ENCODE measurements at regions not wholly inside any gene's neighbourhood (a gene's known extent, or its start where the extent isn't known, plus 50 kb on each side); places are given as distances from the start of the nearest gene placed in this dataset.
"Not testable (repeated sequence)": the region's sequence is repeated elsewhere in the genome, so short reads cannot be mapped to it uniquely, and the experiment has no call there.

DNA sequence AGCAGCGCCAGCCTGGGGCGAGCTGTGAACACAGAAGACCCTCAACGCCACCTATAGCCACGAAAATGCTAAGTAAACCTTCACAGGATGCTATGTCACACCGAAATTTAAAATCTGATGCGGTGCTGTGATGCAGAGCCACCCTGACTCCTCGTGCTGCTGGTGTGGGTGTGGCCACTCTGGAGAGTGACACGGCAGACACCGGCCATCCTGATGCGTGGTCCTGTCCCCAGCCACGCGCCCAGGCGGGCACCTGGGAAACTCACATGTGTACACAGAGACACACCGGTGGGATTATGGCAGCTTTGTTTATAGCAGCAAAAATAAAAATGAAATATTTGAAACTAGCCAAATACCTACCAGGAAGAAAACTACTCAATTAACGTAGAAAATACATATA, 138.3 kb upstream of the SFSWAP start:
- Histone ChIP-seq H3K27ac (no peak overlapping the region), H3K4me1 (no peaks in the 10 kb centered on the region), H3K9ac (no peak overlapping the region), H3K9me3 (ENCODE audit: control insufficient read depth, low read length) (no peaks in the 10 kb centered on the region), H2AFZ (no peak overlapping the region), H3K79me2 (no peaks in the 10 kb centered on the region), H3K4me2 (ENCODE audit: low read length) (no peak overlapping the region), H3K36me3 (ENCODE audit: control insufficient read depth, insufficient read depth, low read length) (no peaks in the 10 kb centered on the region), H3K4me3 (ENCODE audit: low read depth, low read length) (no peak overlapping the region), H3K27me3 (ENCODE audit: control insufficient read depth, insufficient read depth, low read length) (no peaks in the 10 kb centered on the region)
- TF ChIP-seq, protein P1, sequence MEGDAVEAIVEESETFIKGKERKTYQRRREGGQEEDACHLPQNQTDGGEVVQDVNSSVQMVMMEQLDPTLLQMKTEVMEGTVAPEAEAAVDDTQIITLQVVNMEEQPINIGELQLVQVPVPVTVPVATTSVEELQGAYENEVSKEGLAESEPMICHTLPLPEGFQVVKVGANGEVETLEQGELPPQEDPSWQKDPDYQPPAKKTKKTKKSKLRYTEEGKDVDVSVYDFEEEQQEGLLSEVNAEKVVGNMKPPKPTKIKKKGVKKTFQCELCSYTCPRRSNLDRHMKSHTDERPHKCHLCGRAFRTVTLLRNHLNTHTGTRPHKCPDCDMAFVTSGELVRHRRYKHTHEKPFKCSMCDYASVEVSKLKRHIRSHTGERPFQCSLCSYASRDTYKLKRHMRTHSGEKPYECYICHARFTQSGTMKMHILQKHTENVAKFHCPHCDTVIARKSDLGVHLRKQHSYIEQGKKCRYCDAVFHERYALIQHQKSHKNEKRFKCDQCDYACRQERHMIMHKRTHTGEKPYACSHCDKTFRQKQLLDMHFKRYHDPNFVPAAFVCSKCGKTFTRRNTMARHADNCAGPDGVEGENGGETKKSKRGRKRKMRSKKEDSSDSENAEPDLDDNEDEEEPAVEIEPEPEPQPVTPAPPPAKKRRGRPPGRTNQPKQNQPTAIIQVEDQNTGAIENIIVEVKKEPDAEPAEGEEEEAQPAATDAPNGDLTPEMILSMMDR (IDR thresholded peaks at IDR 0.05): no peak

DNA sequence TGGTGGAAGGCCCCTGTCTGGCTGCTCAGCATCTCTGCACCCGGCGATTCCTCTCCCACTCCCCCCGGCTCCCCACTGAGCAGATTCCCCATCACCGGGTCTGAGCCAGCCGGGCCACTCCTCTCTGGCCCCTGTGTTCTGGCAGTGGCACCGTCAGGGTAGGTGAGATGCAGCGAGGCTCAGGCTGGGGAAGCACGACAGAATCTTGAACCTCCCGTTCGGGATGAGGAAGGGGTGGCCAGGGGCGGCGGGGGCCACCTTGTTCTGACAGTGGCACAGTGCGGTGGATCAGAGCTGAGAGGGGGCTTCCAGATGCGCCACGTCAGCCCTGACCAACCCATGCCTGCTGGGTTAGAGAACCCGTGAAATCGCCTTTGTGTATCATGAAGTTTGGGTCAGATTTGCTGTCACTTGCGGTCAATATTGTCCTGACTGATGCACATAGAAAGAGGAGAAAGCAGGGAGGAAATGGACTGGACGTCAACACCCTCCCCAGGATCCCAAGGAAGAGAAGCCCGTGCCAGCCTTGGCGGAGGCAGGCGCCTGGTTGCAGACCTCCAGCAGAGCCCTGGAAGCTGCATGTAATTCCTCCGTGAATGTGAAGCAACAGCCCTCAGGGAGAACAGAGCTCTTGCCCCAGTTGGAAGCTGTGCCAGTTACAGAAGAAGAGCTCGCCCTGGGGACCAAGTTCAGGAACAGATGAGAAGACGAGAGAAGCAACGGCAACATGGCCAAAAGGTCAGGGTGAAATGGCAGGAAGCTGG, 137.1 kb upstream of the SFSWAP start:
- Histone ChIP-seq H3K4me1 (no peaks in the 10 kb centered on the region), H3K36me3 (ENCODE audit: control insufficient read depth, insufficient read depth, low read length) (no peaks in the 10 kb centered on the region), H3K4me2 (ENCODE audit: low read length) (no peak overlapping the region), H3K9me3 (ENCODE audit: control insufficient read depth, low read length) (no peaks in the 10 kb centered on the region), H3K27me3 (ENCODE audit: control insufficient read depth, insufficient read depth, low read length) (no peaks in the 10 kb centered on the region), H3K79me2 (no peaks in the 10 kb centered on the region), H3K9ac (no peak overlapping the region), H3K4me3 (ENCODE audit: low read depth, low read length) (no peak overlapping the region), H3K27ac (no peak overlapping the region), H2AFZ (no peak overlapping the region)
- TF ChIP-seq, protein P1 (IDR thresholded peaks at IDR 0.05): no peak

DNA sequence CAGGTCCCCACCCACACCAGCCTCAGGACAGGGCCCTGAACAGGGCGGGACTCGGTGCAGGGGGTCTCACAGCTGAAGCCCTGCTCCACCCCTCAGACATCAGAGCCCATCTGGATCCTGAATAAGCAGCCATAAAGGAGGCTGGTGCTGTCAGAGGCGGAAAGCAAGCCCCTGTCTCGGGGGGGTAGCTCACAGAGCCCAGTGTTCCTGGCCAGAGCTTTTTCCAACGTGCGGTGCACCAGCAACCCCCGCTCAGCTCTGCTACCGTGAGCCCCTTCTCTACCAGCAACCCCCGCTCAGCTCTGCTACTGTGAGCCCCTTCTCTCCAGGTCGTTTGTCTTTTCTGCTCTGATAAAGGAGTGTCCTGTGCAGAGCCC, 136.5 kb upstream of the SFSWAP start:
- Histone ChIP-seq H3K9me3 (ENCODE audit: control insufficient read depth, low read length) (no peaks in the 10 kb centered on the region), H3K4me1 (no peaks in the 10 kb centered on the region), H3K4me2 (ENCODE audit: low read length) (no peak overlapping the region), H3K79me2 (no peaks in the 10 kb centered on the region), H3K4me3 (ENCODE audit: low read depth, low read length) (no peak overlapping the region), H3K9ac (no peak overlapping the region), H3K36me3 (ENCODE audit: control insufficient read depth, insufficient read depth, low read length) (no peaks in the 10 kb centered on the region), H3K27ac (no peak overlapping the region), H2AFZ (no peak overlapping the region), H3K27me3 (ENCODE audit: control insufficient read depth, insufficient read depth, low read length) (no peaks in the 10 kb centered on the region)
- TF ChIP-seq, protein P1 (IDR thresholded peaks at IDR 0.05): no peak

DNA sequence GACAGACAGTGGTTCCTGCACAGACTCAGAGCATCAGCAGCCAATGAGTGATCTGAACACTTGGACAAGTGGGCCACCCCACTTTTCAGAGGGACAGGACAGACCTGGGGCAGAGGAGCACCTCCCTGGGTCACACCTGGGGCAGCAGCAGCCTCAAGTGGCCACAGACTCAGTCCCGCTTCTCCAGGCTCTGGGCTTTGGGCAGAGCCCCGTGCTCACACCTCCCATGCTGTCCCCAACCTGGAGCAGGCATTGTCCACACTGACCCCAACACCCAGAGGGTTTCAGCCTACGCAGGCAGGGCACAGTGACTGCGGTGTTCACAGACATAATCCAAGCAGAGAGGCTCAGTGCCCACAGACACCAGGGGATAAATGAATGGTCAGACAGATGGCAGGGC, 135.5 kb upstream of the SFSWAP start:
- Histone ChIP-seq H2AFZ (no peak overlapping the region), H3K27ac (no peak overlapping the region), H3K4me2 (ENCODE audit: low read length) (no peak overlapping the region), H3K9ac (no peak overlapping the region), H3K27me3 (ENCODE audit: control insufficient read depth, insufficient read depth, low read length) (no peaks in the 10 kb centered on the region), H3K79me2 (no peaks in the 10 kb centered on the region), H3K4me3 (ENCODE audit: low read depth, low read length) (no peak overlapping the region), H3K36me3 (ENCODE audit: control insufficient read depth, insufficient read depth, low read length) (no peaks in the 10 kb centered on the region), H3K9me3 (ENCODE audit: control insufficient read depth, low read length) (no peaks in the 10 kb centered on the region), H3K4me1 (no peaks in the 10 kb centered on the region)
- TF ChIP-seq, protein P1 (IDR thresholded peaks at IDR 0.05): no peak

DNA sequence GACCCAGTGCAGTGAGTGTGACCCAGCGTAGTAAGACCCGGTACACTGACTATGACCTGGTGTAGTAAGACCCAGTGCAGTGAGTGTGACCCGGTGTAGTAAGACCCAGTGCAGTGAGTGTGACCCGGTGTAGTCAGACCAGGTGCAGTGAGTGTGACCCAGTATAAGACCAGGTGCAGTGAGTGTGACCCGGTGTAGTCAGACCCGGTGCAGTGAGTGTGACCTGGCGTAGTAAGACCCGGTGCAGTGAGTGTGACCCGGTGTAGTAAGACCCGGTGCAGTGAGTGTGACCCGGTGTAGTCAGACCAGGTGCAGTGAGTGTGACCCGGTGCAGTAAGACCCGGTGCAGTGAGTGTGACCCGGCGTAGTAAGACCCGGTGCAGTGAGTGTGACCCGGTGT, 134.2 kb upstream of the SFSWAP start:
- H3K9me3 ChIP-seq (ENCODE audit: control insufficient read depth, low read length); H3K27ac ChIP-seq; H3K79me2 ChIP-seq; H3K4me1 ChIP-seq; H3K36me3 ChIP-seq (ENCODE audit: control insufficient read depth, insufficient read depth, low read length); H2AFZ ChIP-seq; H3K4me3 ChIP-seq (ENCODE audit: low read depth, low read length); H3K4me2 ChIP-seq (ENCODE audit: low read length); H3K27me3 ChIP-seq (ENCODE audit: control insufficient read depth, insufficient read depth, low read length); H3K9ac ChIP-seq: not testable (repeated sequence)

All from parathyroid adenoma (tissue), 2 donors.